GM12891 (cell line): ENCODE measurements at regions not wholly inside any gene's neighbourhood (a gene's known extent, or its start where the extent isn't known, plus 50 kb on each side); places are given as distances from the start of the nearest gene placed in this dataset.

ENCODE experiments used
- POLR2A ChIP-seq: IDR thresholded peaks from 2 replicates; pipeline ENCODE4 v1.6.1; 2011; ENCODE audit warnings: low read depth, low read length, control low read depth
- POLR2AphosphoS5 ChIP-seq: IDR thresholded peaks from 2 replicates; pipeline ENCODE4 v1.6.1; 2011; ENCODE audit warnings: low read depth, low read length, control low read depth
- POU2F2 ChIP-seq: IDR thresholded peaks from 2 replicates; pipeline ENCODE4 v1.6.1; 2011; ENCODE audit warnings: low read depth, mild to moderate bottlenecking, control low read depth, low read length, moderate library complexity
- SPI1 ChIP-seq: IDR thresholded peaks from 2 replicates; pipeline ENCODE4 v1.6.1; 2011; ENCODE audit warnings: low read depth, low read length, control low read depth
- TAF1 ChIP-seq: IDR thresholded peaks from 2 replicates; pipeline ENCODE4 v1.6.1; 2011; ENCODE audit warnings: low read depth, low read length, control low read depth

DNA sequence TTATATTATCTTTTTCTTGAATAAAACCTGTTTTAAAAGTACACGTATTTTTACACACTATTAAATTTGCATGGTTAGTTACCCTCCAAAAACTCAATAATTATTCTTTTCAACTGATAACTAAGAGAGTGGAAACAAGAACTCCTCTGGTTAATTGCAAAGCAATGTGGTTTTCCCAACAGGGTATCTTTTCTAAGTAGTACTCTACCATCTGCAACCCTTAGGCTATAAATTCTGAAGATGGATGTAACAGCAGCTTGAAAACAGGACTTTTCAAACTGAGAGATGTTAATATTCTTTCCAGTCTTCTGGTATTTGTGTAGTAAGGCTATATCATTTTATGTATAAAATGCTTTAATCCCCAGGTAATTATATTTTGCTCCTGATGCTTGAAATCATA lies 916.1 kb upstream of the POT1 start:
- no peak for TF ChIP-seq POLR2A
- no peak for TF ChIP-seq POLR2AphosphoS5
- no peak for TF ChIP-seq POU2F2
- no peak for TF ChIP-seq SPI1
- no peak for TF ChIP-seq TAF1
